NCI-H510A (cell line): ENCODE measurements at regions not wholly inside any gene's neighbourhood (a gene's known extent, or its start where the extent isn't known, plus 50 kb on each side); places are given as distances from the start of the nearest gene placed in this dataset.

ENCODE experiments used
- DNase-seq: peaks from one replicate; lab custom pipeline; 2025; lab: John Stamatoyannopoulos, UW

- no peak for DNase-seq
Measured at GRCh38 chr2:45212953-45213635, 203.8 kb upstream of the SIX2 start.

- DNase-seq = no peak
Measured at GRCh38 chr2:45211636-45212035, 202.4 kb upstream of the SIX2 start.

- DNase-seq = no peak
Measured at GRCh38 chr2:45210462-45211195, 201.4 kb upstream of the SIX2 start.

GRCh38 chr2:45209875-45210274 is 200.6 kb upstream of the SIX2 start:
- DNase-seq = no peak

GRCh38 chr2:45209302-45209701 is 200.1 kb upstream of the SIX2 start:
- no peak for DNase-seq

- no peak for DNase-seq
Measured at GRCh38 chr2:45207101-45207500, 197.8 kb upstream of the SIX2 start.

- no peak for DNase-seq
Measured at GRCh38 chr2:45205985-45206384, 196.7 kb upstream of the SIX2 start.

- DNase-seq = no peak
Measured at GRCh38 chr2:45205480-45205879, 196.2 kb upstream of the SIX2 start.

GRCh38 chr2:45203400-45203799 is 194.1 kb upstream of the SIX2 start:
- no peak for DNase-seq

GRCh38 chr2:45199973-45200372 is 190.7 kb upstream of the SIX2 start:
- no peak for DNase-seq

- DNase-seq = no peak
Measured at GRCh38 chr2:45195916-45196315, 186.7 kb upstream of the SIX2 start.

GRCh38 chr2:45194596-45194995 is 185.3 kb upstream of the SIX2 start:
- no peak for DNase-seq

- DNase-seq = no peak
Measured at GRCh38 chr2:45193581-45193980, 184.3 kb upstream of the SIX2 start.

GRCh38 chr2:45192991-45193390 is 183.7 kb upstream of the SIX2 start:
- no peak for DNase-seq

GRCh38 chr2:45192481-45192880 is 183.2 kb upstream of the SIX2 start:
- DNase-seq = no peak

GRCh38 chr2:45191976-45192375 is 182.7 kb upstream of the SIX2 start:
- no peak for DNase-seq

- DNase-seq = no peak
Measured at GRCh38 chr2:45191146-45191863, 182.1 kb upstream of the SIX2 start.

GRCh38 chr2:45190481-45190942 is 181.3 kb upstream of the SIX2 start:
- DNase-seq = no peak

- no peak for DNase-seq
Measured at GRCh38 chr2:45184606-45185005, 175.4 kb upstream of the SIX2 start.

GRCh38 chr2:45182667-45183295 is 173.5 kb upstream of the SIX2 start:
- DNase-seq = no peak

GRCh38 chr2:45180779-45181178 is 171.5 kb upstream of the SIX2 start:
- no peak for DNase-seq

GRCh38 chr2:45180033-45180746 is 170.9 kb upstream of the SIX2 start:
- DNase-seq = no peak
